K562 (cell line): ENCODE measurements at regions not wholly inside any gene's neighbourhood (a gene's known extent, or its start where the extent isn't known, plus 50 kb on each side); places are given as distances from the start of the nearest gene placed in this dataset.

Experiments
- ATAC-seq: fragments of 200-7000 bp; cut with Tn5 transposase; 3 replicates; pipeline ENCODE4 v1.9.1; 2020; ENCODE audit warnings: moderate library complexity
- BruUV-seq: library from RNA; stranded (reverse); fragments of 400-500 nt; replicated peaks from 2 replicates; lab custom pipeline; 2021; lab: Mats Ljungman, UMichigan
- CTCF ChIA-PET: fragments of 300-600 bp; formaldehyde crosslinking; extraction: SDS; loops from one replicate; lab custom pipeline; 2021; ENCODE audit warnings: low intra/inter-chr PET ratio; lab: Yijun Ruan, JAX
- POLR2A ChIA-PET: fragments of 300-600, 350-650 bp; sonication (Branson Sonifier 250); formaldehyde crosslinking; extraction: SDS; loops from one replicate; lab custom pipeline; 2021; ENCODE audit warnings: antibody characterized with exemption, inconsistent platforms; lab: Yijun Ruan, JAX
- DNase-seq, 4 experiments: peaks; one replicate each; pipeline versions ENCODE4 v3.0.0 to v3.0.0-alpha.2; 2011 to 2018; ENCODE audit warnings: low spot score in 3 of 4, mixed read lengths in 3 of 4; ENCODE audit errors: extremely low read depth in 1 of 4
- FAIRE-seq: peaks from 2 replicates; lab custom pipeline; 2011; peaks lifted over from hg19 to GRCh38; lab: Jason Lieb, UNC
- H2AFZ ChIP-seq: 2 replicates; pipeline ENCODE4 v1.6.0; 2011; ENCODE audit warnings: low read depth, low read length, control low read depth, inconsistent platforms
- H3K27ac ChIP-seq: fragments of 200-600 bp; 3 replicates; pipeline ENCODE4 v1.8.0; 2011; ENCODE audit warnings: low read depth, mild to moderate bottlenecking, control low read depth, inconsistent platforms, low read length, moderate library complexity, mixed read lengths; ENCODE audit errors: extremely low read depth
- H3K27me3 ChIP-seq, 2 experiments: fragments of 300-600 bp in 1 of 2; 2 replicates in 1 of 2; 3 replicates in 1 of 2; pipeline versions ENCODE4 v1.6.0 to v1.8.0; 2011; ENCODE audit warnings: inconsistent platforms in 2 of 2, low read length in 2 of 2, mild to moderate bottlenecking in 1 of 2, mixed read lengths in 1 of 2, moderate library complexity in 1 of 2; ENCODE audit not compliant: control insufficient read depth in 2 of 2, insufficient read depth in 2 of 2
- H3K36me3 ChIP-seq: fragments of 300-600 bp; 3 replicates; pipeline ENCODE4 v1.8.0; 2011; ENCODE audit warnings: mild to moderate bottlenecking, low read length, inconsistent platforms; ENCODE audit not compliant: control insufficient read depth, insufficient read depth
- H3K4me1 ChIP-seq, 2 experiments: fragments of 200-600 bp in 1 of 2; replicated peaks in 1 of 2; 2 replicates in 1 of 2; 3 replicates in 1 of 2; pipeline versions ENCODE4 v1.5.1 to v1.8.0; 2011; ENCODE audit warnings: inconsistent platforms in 2 of 2, low read length in 2 of 2, mild to moderate bottlenecking in 1 of 2, mixed read lengths in 1 of 2, moderate library complexity in 1 of 2; ENCODE audit not compliant: control insufficient read depth in 2 of 2, insufficient read depth in 2 of 2
- H3K4me2 ChIP-seq: 2 replicates; pipeline ENCODE4 v1.6.1; 2011; ENCODE audit warnings: low read length, control low read depth, inconsistent platforms, mixed read lengths; ENCODE audit not compliant: insufficient read depth
- H3K4me3 ChIP-seq: fragments of 200-600 bp; sonication (generic), shearing (Covaris generic); 2 replicates; pipeline ENCODE4 v1.5.1; 2016; ENCODE audit warnings: control low read depth, inconsistent platforms
- H3K79me2 ChIP-seq: fragments of 200-600 bp; 3 replicates; pipeline ENCODE4 v1.8.0; 2011; ENCODE audit warnings: low read length, inconsistent platforms; ENCODE audit not compliant: control insufficient read depth, insufficient read depth
- H3K9ac ChIP-seq, 2 experiments: 2 replicates each; pipeline versions ENCODE4 v1.6.0 to v1.6.1; 2011; ENCODE audit warnings: low read depth in 2 of 2, low read length in 2 of 2, control low read depth in 1 of 2, inconsistent platforms in 1 of 2, mild to moderate bottlenecking in 1 of 2, mixed read lengths in 1 of 2; ENCODE audit not compliant: insufficient read depth in 1 of 2
- H3K9me1 ChIP-seq: one replicate; pipeline ENCODE4 v1.6.0; 2011; ENCODE audit warnings: inconsistent platforms, mild to moderate bottlenecking, low read length, moderate library complexity; ENCODE audit not compliant: control insufficient read depth, insufficient read depth
- H3K9me3 ChIP-seq: replicated peaks from 2 replicates; pipeline ENCODE4 v1.5.1; 2011; ENCODE audit warnings: low read depth, low read length, inconsistent platforms; ENCODE audit not compliant: control insufficient read depth, insufficient read depth
- H4K20me1 ChIP-seq: replicated peaks from 2 replicates; pipeline ENCODE4 v1.6.1; 2011; ENCODE audit warnings: low read length, inconsistent platforms, mixed read lengths; ENCODE audit not compliant: control insufficient read depth, insufficient read depth
- CBX5 ChIP-seq: IDR thresholded peaks from 2 replicates; pipeline ENCODE4 v1.6.1; 2014; ENCODE audit warnings: low read depth, borderline replicate concordance
- DACH1 ChIP-seq: fragments of 450-650 bp; IDR thresholded peaks from 2 replicates; pipeline ENCODE4 v1.6.1; 2018; ENCODE audit not compliant: partially characterized antibody
- KAT2B ChIP-seq: IDR thresholded peaks from one replicate; pipeline ENCODE4 v1.6.1; 2012; ENCODE audit warnings: low read depth, mild to moderate bottlenecking, control low read depth, inconsistent platforms, low read length, moderate library complexity
- NCOR1 ChIP-seq: fragments of 450-650 bp; IDR thresholded peaks from 2 replicates; pipeline ENCODE4 v1.6.1; 2016; ENCODE audit warnings: mild to moderate bottlenecking, moderate library complexity
- NFIC ChIP-seq: fragments of 450-650 bp; IDR thresholded peaks from 2 replicates; pipeline ENCODE4 v1.6.1; 2017; ENCODE audit warnings: mild to moderate bottlenecking, inconsistent platforms
- NR2C1 ChIP-seq, 2 experiments: fragments of 450-650 bp; IDR thresholded peaks; 2 replicates each; pipeline ENCODE4 v1.6.1; 2017; ENCODE audit warnings: mild to moderate bottlenecking in 2 of 2, antibody characterized with exemption in 1 of 2, inconsistent platforms in 1 of 2, missing compliant biosample characterization in 1 of 2, missing genetic modification characterization in 1 of 2
- STAG1 ChIP-seq: sonication (generic); formaldehyde crosslinking; IDR thresholded peaks from 2 replicates; pipeline ENCODE4 v1.5.0; 2020; ENCODE audit warnings: missing genetic modification reagents, borderline replicate concordance
- ZNF695 ChIP-seq: fragments of 450-650 bp; formaldehyde crosslinking; IDR thresholded peaks from 2 replicates; pipeline ENCODE4 v1.4.0; 2020; ENCODE audit warnings: mild to moderate bottlenecking, moderate library complexity
- ZNF699 ChIP-seq: fragments of 250-450 bp; sonication (Bioruptor Pico); IDR thresholded peaks from 2 replicates; pipeline ENCODE4 v1.8.0; 2021; ENCODE audit warnings: mild to moderate bottlenecking, moderate library complexity; ENCODE audit not compliant: insufficient replicate concordance
- WGBS: fragments of 100-300 bp; shearing (Covaris generic); methylation state at CpG from one replicate; pipeline ENCODE4 v1.1.6; 2016; ENCODE audit warnings: low coverage, mixed read lengths; ENCODE audit not compliant: insufficient coverage; ENCODE audit errors: missing lambda C conversion rate; 5-methylcytosine and 5-hydroxymethylcytosine counted together
- in situ Hi-C: fragments of 300-500 bp; cut with MboI; formaldehyde crosslinking; loops from 4 replicates; pipeline ENCODE4 v1.15.0; 2018; ENCODE audit warnings: inconsistent platforms, mixed read lengths
- intact Hi-C: fragments of 100-400 bp; cut with micrococcal nuclease; formaldehyde crosslinking; loops from 2 replicates; pipeline ENCODE4 v1.14.2; 2022
- TF ChIP-seq, protein P1 (sequence below): fragments of 200-600 bp; sonication (generic); IDR thresholded peaks from one replicate; pipeline ENCODE4 v1.6.1; 2012; ENCODE audit warnings: mild to moderate bottlenecking, low read depth, low read length, inconsistent platforms

DNA sequence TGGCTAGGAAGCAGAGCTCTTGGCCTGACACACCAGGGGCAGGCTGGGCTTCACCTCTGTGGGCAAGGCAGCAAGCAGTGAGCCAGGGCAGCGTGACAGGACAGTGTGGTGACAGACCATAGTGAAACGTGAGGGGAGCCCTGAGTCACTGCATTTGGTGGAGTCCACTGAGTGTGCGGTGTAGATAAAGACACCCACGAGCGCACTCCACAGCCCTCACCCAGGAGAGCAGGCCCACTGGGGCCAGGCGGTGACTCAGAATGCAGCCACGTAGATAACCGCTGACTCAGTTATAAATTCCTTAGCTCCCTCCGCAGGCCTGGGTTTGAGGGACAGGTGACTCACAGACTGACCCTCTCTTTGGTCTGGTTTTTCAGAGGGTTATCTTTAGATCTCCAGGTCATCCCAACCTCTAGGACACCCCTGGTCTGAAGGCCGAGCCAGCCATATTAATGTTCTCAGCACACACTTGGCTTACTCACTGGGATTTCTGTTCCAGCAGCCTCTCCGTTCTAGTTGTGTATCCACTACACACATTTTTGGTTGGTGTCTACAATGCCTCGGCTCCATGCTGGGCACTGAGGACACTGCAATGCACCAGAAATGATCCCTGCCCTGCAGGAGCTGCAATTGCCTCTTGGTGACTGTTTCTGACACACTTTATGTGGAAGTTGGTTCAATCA lies 90.2 kb upstream of the TSPAN2 start (continued):
- no peak for TF ChIP-seq NR2C1 (IDR thresholded peaks at IDR 0.05)
- no peak for TF ChIP-seq NR2C1 (tag; IDR thresholded peaks at IDR 0.05)
- TF ChIP-seq, all 486 proteins: peak for 60

DNA sequence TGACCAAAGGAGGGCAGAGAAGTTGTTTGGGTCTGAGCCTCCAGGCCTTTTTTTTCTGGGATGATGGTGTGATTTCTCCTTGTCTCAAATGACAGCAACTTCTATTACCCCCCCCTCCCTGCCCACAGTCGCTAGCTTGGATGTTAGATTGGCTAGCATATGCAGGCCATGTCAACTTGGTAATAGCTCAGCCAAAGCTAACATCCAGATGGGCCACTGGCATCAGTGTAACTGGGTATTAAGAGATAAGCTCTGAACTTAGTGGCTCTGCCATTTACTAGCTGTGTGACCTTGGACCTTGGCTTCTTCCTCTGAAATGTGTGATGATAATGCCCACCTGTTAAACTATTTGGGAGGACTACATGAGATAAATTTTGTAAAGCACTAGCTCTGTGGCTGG lies 86.9 kb upstream of the TSPAN2 start:
- intact Hi-C loops = no loop called here
- no peak for ATAC-seq
- WGBS = 0% methylated on average over 1 of the region's 1 CpG
- no peak for TF ChIP-seq CBX5
- TF ChIP-seq, protein P1, sequence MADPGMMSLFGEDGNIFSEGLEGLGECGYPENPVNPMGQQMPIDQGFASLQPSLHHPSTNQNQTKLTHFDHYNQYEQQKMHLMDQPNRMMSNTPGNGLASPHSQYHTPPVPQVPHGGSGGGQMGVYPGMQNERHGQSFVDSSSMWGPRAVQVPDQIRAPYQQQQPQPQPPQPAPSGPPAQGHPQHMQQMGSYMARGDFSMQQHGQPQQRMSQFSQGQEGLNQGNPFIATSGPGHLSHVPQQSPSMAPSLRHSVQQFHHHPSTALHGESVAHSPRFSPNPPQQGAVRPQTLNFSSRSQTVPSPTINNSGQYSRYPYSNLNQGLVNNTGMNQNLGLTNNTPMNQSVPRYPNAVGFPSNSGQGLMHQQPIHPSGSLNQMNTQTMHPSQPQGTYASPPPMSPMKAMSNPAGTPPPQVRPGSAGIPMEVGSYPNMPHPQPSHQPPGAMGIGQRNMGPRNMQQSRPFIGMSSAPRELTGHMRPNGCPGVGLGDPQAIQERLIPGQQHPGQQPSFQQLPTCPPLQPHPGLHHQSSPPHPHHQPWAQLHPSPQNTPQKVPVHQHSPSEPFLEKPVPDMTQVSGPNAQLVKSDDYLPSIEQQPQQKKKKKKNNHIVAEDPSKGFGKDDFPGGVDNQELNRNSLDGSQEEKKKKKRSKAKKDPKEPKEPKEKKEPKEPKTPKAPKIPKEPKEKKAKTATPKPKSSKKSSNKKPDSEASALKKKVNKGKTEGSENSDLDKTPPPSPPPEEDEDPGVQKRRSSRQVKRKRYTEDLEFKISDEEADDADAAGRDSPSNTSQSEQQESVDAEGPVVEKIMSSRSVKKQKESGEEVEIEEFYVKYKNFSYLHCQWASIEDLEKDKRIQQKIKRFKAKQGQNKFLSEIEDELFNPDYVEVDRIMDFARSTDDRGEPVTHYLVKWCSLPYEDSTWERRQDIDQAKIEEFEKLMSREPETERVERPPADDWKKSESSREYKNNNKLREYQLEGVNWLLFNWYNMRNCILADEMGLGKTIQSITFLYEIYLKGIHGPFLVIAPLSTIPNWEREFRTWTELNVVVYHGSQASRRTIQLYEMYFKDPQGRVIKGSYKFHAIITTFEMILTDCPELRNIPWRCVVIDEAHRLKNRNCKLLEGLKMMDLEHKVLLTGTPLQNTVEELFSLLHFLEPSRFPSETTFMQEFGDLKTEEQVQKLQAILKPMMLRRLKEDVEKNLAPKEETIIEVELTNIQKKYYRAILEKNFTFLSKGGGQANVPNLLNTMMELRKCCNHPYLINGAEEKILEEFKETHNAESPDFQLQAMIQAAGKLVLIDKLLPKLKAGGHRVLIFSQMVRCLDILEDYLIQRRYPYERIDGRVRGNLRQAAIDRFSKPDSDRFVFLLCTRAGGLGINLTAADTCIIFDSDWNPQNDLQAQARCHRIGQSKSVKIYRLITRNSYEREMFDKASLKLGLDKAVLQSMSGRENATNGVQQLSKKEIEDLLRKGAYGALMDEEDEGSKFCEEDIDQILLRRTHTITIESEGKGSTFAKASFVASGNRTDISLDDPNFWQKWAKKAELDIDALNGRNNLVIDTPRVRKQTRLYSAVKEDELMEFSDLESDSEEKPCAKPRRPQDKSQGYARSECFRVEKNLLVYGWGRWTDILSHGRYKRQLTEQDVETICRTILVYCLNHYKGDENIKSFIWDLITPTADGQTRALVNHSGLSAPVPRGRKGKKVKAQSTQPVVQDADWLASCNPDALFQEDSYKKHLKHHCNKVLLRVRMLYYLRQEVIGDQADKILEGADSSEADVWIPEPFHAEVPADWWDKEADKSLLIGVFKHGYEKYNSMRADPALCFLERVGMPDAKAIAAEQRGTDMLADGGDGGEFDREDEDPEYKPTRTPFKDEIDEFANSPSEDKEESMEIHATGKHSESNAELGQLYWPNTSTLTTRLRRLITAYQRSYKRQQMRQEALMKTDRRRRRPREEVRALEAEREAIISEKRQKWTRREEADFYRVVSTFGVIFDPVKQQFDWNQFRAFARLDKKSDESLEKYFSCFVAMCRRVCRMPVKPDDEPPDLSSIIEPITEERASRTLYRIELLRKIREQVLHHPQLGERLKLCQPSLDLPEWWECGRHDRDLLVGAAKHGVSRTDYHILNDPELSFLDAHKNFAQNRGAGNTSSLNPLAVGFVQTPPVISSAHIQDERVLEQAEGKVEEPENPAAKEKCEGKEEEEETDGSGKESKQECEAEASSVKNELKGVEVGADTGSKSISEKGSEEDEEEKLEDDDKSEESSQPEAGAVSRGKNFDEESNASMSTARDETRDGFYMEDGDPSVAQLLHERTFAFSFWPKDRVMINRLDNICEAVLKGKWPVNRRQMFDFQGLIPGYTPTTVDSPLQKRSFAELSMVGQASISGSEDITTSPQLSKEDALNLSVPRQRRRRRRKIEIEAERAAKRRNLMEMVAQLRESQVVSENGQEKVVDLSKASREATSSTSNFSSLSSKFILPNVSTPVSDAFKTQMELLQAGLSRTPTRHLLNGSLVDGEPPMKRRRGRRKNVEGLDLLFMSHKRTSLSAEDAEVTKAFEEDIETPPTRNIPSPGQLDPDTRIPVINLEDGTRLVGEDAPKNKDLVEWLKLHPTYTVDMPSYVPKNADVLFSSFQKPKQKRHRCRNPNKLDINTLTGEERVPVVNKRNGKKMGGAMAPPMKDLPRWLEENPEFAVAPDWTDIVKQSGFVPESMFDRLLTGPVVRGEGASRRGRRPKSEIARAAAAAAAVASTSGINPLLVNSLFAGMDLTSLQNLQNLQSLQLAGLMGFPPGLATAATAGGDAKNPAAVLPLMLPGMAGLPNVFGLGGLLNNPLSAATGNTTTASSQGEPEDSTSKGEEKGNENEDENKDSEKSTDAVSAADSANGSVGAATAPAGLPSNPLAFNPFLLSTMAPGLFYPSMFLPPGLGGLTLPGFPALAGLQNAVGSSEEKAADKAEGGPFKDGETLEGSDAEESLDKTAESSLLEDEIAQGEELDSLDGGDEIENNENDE = no peak
- TF ChIP-seq NFIC = no peak
- TF ChIP-seq ZNF699 (CRISPR knock-in tag) = no peak
- no peak for TF ChIP-seq ZNF695 (CRISPR knock-in tag)
- no peak for TF ChIP-seq NCOR1
- no peak for TF ChIP-seq STAG1
- TF ChIP-seq KAT2B = no peak
- TF ChIP-seq DACH1 = no peak

More for the DNA sequence above, 86.9 kb upstream of the TSPAN2 start:
- DNase-seq (no peak), FAIRE-seq (no peak)
- no peak overlapping the region for H3K9ac ChIP-seq
- H3K4me1 ChIP-seq = peaks cover 4 to 6% of the 10 kb centered on the region in 2 experiments; a peak in 3 of 5 replicates
- POLR2A ChIA-PET = interaction anchor here (0.7 to 0.8 kb wide), 2 partner anchors 56 to 1587 kb away, joined by 3 read pairs; no protein-coding TSS in a partner anchor
- H3K4me2 ChIP-seq = no peak overlapping the region
- H4K20me1 ChIP-seq = no peaks in the 10 kb centered on the region
- no peak overlapping the region for H3K27ac ChIP-seq
- no peaks in the 10 kb centered on the region for H3K36me3 ChIP-seq
- H3K9me3 ChIP-seq = no peaks in the 10 kb centered on the region
- CTCF ChIA-PET = no interaction called here
- H2AFZ ChIP-seq = no peak overlapping the region
- H3K27me3 ChIP-seq = no peaks in the 10 kb centered on the region
- no TSS peak for BruUV-seq
- in situ Hi-C loops = no loop called here
- H3K9me1 ChIP-seq = no peaks in the 10 kb centered on the region
- no peak overlapping the region for H3K4me3 ChIP-seq
- no peaks in the 10 kb centered on the region for H3K79me2 ChIP-seq
